WTC11 (cell line): ENCODE measurements at regions not wholly inside any gene's neighbourhood (a gene's known extent, or its start where the extent isn't known, plus 50 kb on each side); places are given as distances from the start of the nearest gene placed in this dataset.

Source experiments
- ATAC-seq: fragments of 200-7000 bp; cut with Tn5 transposase; 2 replicates; pipeline ENCODE4 v1.10.0; 2021; ENCODE audit warnings: mild to moderate bottlenecking, moderate library complexity
- CTCF ChIA-PET: fragments of 300-600 bp; sonication (Branson Sonifier 250); formaldehyde crosslinking; loops from one replicate; lab custom pipeline; 2021; ENCODE audit warnings: antibody characterized with exemption; lab: Charles Lee
- POLR2A ChIA-PET: fragments of 350-600 bp; sonication (Branson Sonifier 250); formaldehyde crosslinking; loops from one replicate; lab custom pipeline; 2021; ENCODE audit warnings: antibody characterized with exemption; lab: Charles Lee
- DNase-seq: peaks from one replicate; pipeline ENCODE4 v3.0.0; 2021; ENCODE audit warnings: low spot score
- H3K27ac Mint-ChIP-seq: 2 replicates; pipeline ENCODE4 v1.8.0; 2021; ENCODE audit warnings: mixed read lengths
- H3K27me3 Mint-ChIP-seq: 2 replicates; pipeline ENCODE4 v1.8.0; 2021; ENCODE audit warnings: low read depth, mild to moderate bottlenecking, moderate library complexity, mixed read lengths
- H3K36me3 Mint-ChIP-seq: 2 replicates; pipeline ENCODE4 v1.8.0; 2021; ENCODE audit warnings: mixed read lengths
- H3K4me1 Mint-ChIP-seq: 2 replicates; pipeline ENCODE4 v1.8.0; 2022; ENCODE audit warnings: mixed read lengths
- H3K4me3 Mint-ChIP-seq: 2 replicates; pipeline ENCODE4 v1.8.0; 2021; ENCODE audit warnings: mild to moderate bottlenecking, moderate library complexity, mixed read lengths
- H3K9me3 Mint-ChIP-seq: 2 replicates; pipeline ENCODE4 v1.8.0; 2021; ENCODE audit warnings: mixed read lengths
- ETV6 ChIP-seq: sonication (generic); formaldehyde crosslinking; IDR thresholded peaks from 2 replicates; pipeline ENCODE4 v1.8.1; 2022; ENCODE audit warnings: mild to moderate bottlenecking, missing genetic modification reagents
- JAZF1 ChIP-seq: fragments of 250-450 bp; sonication (Bioruptor Pico); IDR thresholded peaks from 2 replicates; pipeline ENCODE4 v1.9.0; 2021; ENCODE audit warnings: moderate library complexity, mild to moderate bottlenecking, inconsistent platforms
- KAT7 ChIP-seq: sonication (generic); formaldehyde crosslinking; IDR thresholded peaks from 2 replicates; pipeline ENCODE4 v1.8.1; 2023; ENCODE audit warnings: missing genetic modification reagents, mild to moderate bottlenecking, borderline replicate concordance
- OVOL2 ChIP-seq: fragments of 250-450 bp; sonication (Bioruptor Pico); IDR thresholded peaks from 2 replicates; pipeline ENCODE4 v1.9.0; 2021; ENCODE audit warnings: mild to moderate bottlenecking, borderline replicate concordance
- SMAD3 ChIP-seq: sonication (generic); formaldehyde crosslinking; IDR thresholded peaks from 2 replicates; pipeline ENCODE4 v1.8.0; 2022; ENCODE audit warnings: missing genetic modification reagents, mild to moderate bottlenecking, borderline replicate concordance
- SOX15 ChIP-seq: fragments of 250-450 bp; sonication (Bioruptor Pico); IDR thresholded peaks from 2 replicates; pipeline ENCODE4 v1.9.0; 2021; ENCODE audit warnings: mild to moderate bottlenecking
- TP53 ChIP-seq: sonication (generic); formaldehyde crosslinking; IDR thresholded peaks from 2 replicates; pipeline ENCODE4 v1.8.1; 2023; ENCODE audit warnings: mild to moderate bottlenecking, missing genetic modification reagents
- ZNF138 ChIP-seq: sonication (generic); formaldehyde crosslinking; conservative IDR thresholded peaks from 2 replicates; pipeline ENCODE4 v1.8.1; 2022; ENCODE audit warnings: mild to moderate bottlenecking, moderate library complexity, missing genetic modification reagents
- ZNF416 ChIP-seq: fragments of 250-450 bp; sonication (Bioruptor Pico); IDR thresholded peaks from 2 replicates; pipeline ENCODE4 v1.9.0; 2021; ENCODE audit warnings: mild to moderate bottlenecking, inconsistent platforms
- TF ChIP-seq, protein P1 (sequence below): fragments of 250-450 bp; sonication (Bioruptor Pico); IDR thresholded peaks from 2 replicates; pipeline ENCODE4 v1.9.0; 2021; ENCODE audit warnings: mild to moderate bottlenecking, borderline replicate concordance
- TF ChIP-seq, protein P2 (sequence below): sonication (generic); formaldehyde crosslinking; IDR thresholded peaks from 2 replicates; pipeline ENCODE4 v1.8.0; 2022; ENCODE audit warnings: mild to moderate bottlenecking, missing genetic modification reagents
- TF ChIP-seq, protein P3 (sequence below): fragments of 250-450 bp; sonication (Bioruptor Pico); IDR thresholded peaks from 2 replicates; pipeline ENCODE4 v2.1.2; 2022; ENCODE audit warnings: mild to moderate bottlenecking, moderate library complexity
- TF ChIP-seq, protein P4 (sequence below): fragments of 250-450 bp; sonication (Bioruptor Pico); conservative IDR thresholded peaks from 2 replicates; pipeline ENCODE4 v1.9.0; 2021; ENCODE audit warnings: mild to moderate bottlenecking
- TF ChIP-seq, protein P5 (sequence below): sonication (generic); formaldehyde crosslinking; IDR thresholded peaks from 2 replicates; pipeline ENCODE4 v1.8.1; 2023; ENCODE audit warnings: mild to moderate bottlenecking, missing genetic modification reagents, moderate library complexity
- TF ChIP-seq, protein P6 (sequence below): sonication (generic); formaldehyde crosslinking; IDR thresholded peaks from 2 replicates; pipeline ENCODE4 v1.8.1; 2023; ENCODE audit warnings: mild to moderate bottlenecking, missing genetic modification reagents

DNA sequence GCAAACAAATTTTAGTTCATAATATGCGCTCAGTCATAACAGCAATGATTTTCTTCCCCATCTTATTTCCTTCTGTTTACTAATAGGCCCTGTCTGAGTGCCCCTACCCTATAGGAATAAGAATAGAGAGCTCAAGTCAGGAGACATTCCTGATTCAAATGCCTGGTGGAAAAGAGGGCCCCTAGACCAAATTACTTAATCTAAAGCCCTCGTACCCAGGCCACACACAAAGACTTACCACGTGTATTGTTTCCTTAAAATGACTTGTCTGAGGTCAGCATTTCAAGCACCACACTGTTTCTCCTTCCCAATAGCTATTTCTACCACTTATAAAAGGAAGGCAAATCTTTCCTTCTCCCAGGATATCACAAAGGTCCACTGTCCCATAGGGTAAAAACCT is 314.9 kb upstream of the TMTC1 start (continued):
- TF ChIP-seq, protein P1, sequence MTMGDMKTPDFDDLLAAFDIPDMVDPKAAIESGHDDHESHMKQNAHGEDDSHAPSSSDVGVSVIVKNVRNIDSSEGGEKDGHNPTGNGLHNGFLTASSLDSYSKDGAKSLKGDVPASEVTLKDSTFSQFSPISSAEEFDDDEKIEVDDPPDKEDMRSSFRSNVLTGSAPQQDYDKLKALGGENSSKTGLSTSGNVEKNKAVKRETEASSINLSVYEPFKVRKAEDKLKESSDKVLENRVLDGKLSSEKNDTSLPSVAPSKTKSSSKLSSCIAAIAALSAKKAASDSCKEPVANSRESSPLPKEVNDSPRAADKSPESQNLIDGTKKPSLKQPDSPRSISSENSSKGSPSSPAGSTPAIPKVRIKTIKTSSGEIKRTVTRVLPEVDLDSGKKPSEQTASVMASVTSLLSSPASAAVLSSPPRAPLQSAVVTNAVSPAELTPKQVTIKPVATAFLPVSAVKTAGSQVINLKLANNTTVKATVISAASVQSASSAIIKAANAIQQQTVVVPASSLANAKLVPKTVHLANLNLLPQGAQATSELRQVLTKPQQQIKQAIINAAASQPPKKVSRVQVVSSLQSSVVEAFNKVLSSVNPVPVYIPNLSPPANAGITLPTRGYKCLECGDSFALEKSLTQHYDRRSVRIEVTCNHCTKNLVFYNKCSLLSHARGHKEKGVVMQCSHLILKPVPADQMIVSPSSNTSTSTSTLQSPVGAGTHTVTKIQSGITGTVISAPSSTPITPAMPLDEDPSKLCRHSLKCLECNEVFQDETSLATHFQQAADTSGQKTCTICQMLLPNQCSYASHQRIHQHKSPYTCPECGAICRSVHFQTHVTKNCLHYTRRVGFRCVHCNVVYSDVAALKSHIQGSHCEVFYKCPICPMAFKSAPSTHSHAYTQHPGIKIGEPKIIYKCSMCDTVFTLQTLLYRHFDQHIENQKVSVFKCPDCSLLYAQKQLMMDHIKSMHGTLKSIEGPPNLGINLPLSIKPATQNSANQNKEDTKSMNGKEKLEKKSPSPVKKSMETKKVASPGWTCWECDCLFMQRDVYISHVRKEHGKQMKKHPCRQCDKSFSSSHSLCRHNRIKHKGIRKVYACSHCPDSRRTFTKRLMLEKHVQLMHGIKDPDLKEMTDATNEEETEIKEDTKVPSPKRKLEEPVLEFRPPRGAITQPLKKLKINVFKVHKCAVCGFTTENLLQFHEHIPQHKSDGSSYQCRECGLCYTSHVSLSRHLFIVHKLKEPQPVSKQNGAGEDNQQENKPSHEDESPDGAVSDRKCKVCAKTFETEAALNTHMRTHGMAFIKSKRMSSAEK (CRISPR knock-in tag), result no peak
- TF ChIP-seq, protein P2, sequence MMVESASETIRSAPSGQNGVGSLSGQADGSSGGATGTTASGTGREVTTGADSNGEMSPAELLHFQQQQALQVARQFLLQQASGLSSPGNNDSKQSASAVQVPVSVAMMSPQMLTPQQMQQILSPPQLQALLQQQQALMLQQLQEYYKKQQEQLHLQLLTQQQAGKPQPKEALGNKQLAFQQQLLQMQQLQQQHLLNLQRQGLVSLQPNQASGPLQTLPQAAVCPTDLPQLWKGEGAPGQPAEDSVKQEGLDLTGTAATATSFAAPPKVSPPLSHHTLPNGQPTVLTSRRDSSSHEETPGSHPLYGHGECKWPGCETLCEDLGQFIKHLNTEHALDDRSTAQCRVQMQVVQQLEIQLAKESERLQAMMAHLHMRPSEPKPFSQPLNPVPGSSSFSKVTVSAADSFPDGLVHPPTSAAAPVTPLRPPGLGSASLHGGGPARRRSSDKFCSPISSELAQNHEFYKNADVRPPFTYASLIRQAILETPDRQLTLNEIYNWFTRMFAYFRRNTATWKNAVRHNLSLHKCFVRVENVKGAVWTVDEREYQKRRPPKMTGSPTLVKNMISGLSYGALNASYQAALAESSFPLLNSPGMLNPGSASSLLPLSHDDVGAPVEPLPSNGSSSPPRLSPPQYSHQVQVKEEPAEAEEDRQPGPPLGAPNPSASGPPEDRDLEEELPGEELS (CRISPR knock-in tag), result no peak
- TF ChIP-seq, protein P3, sequence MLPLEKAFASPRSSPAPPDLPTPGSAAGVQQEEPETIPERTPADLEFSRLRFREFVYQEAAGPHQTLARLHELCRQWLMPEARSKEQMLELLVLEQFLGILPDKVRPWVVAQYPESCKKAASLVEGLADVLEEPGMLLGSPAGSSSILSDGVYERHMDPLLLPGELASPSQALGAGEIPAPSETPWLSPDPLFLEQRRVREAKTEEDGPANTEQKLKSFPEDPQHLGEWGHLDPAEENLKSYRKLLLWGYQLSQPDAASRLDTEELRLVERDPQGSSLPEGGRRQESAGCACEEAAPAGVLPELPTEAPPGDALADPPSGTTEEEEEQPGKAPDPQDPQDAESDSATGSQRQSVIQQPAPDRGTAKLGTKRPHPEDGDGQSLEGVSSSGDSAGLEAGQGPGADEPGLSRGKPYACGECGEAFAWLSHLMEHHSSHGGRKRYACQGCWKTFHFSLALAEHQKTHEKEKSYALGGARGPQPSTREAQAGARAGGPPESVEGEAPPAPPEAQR, result no peak
- TF ChIP-seq ETV6 (CRISPR knock-in tag), result no peak
- no peak for TF ChIP-seq ZNF416
- TF ChIP-seq, all 79 proteins: peak for 0

DNA sequence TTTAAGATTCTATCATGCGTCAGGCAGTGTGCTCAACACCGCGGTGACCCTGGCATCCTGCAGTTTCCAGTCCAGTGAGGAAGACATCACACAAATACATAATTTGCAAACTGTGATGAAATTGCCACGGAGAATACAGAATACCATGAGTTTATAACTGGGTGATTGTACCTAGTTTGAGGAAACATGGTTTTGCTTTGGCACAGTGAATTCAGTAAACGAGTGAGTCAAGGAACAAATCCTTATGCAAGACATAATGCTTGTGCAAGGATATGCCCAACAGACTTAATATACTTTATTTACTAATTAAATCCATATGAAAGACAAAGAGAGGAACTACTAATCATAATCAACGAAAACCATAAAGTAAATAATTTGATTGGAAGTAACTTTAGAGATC is 311.8 kb upstream of the TMTC1 start:
- no peak for ATAC-seq
- Mint-ChIP-seq H3K36me3 (no peaks in the 10 kb centered on the region), H3K4me3 (no peak overlapping the region), H3K27ac (no peak overlapping the region), H3K9me3 (no peaks in the 10 kb centered on the region), H3K27me3 (no peaks in the 10 kb centered on the region), H3K4me1 (peaks cover 32% of the 10 kb centered on the region)
- no peak for TF ChIP-seq TP53 (CRISPR knock-in tag)
- CTCF ChIA-PET, result no interaction called here
- POLR2A ChIA-PET, result no interaction called here
- no peak for DNase-seq

DNA sequence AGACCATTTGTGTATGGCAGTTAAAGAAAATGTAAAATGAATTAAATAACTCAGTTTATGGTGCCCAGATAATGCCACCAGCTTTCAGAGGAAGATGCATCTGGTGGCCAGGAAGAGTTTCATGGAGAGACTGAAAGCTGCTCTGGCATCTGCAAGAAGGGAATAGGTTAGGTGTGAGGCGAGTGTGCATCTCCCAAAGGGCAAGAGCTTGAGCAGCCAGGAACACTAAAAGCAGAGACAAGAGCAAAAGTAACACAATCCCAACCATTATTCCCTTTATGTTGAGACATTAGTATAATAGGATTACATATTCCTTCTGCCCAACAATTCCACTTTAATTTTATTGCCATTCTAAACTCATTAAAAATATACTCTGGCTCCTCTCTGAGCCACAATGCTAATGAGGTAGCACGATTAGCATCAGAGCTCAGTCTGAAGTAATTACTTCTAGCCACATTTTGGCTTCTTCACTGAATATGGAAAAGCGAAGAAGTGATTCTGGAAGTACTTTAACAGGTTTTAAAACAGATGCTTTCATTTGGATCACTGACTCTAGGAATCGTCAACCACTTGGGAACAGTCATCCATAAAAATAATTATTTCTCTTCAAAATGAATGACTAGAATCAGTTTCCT is 309.4 kb upstream of the TMTC1 start:
- Mint-ChIP-seq H3K9me3 (no peaks in the 10 kb centered on the region), H3K4me1 (peaks cover 19% of the 10 kb centered on the region), H3K36me3 (no peaks in the 10 kb centered on the region), H3K27me3 (no peaks in the 10 kb centered on the region), H3K27ac (no peak overlapping the region), H3K4me3 (no peak overlapping the region)
- no peak for ATAC-seq
- ChIA-PET CTCF (no interaction called here), POLR2A (no interaction called here)
- DNase-seq, result no peak
- TF ChIP-seq OVOL2 (no peak), SOX15 (CRISPR knock-in tag) (no peak), SMAD3 (CRISPR knock-in tag) (no peak), JAZF1 (CRISPR knock-in tag) (no peak), KAT7 (CRISPR knock-in tag) (no peak), ZNF138 (CRISPR knock-in tag) (no peak)
- TF ChIP-seq, protein P4, sequence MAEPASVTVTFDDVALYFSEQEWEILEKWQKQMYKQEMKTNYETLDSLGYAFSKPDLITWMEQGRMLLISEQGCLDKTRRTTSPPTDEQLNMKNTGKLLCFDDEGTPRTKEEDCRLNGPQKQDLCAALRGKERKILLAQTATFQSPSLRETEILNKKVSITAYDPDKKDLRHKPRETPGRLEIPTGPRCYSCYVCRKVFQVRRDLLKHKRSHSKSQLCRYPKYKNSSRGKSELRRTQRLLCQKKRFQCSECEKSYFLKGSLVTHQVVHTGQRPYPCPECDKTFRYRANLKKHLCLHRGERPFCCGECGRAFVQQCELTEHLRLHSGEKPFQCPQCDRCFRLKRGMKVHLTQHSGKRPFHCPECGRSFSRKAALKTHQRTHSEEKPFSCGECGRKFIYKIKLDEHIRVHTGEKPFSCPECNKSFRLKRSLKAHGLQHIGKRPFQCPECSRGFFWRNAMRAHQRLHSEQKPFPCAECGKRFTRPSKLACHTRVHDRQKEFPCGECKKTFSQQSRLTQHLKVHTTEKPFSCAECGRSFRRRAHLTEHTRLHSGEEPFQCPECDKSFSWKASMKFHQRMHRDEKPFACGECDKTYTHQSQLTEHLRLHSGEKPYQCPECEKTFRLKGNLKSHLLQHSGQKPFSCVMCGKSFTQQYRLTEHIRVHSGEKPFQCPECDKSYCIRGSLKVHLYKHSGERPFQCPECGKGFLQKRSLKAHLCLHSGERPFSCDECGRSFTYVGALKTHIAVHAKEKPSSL (CRISPR knock-in tag), result no peak
- TF ChIP-seq, protein P5, sequence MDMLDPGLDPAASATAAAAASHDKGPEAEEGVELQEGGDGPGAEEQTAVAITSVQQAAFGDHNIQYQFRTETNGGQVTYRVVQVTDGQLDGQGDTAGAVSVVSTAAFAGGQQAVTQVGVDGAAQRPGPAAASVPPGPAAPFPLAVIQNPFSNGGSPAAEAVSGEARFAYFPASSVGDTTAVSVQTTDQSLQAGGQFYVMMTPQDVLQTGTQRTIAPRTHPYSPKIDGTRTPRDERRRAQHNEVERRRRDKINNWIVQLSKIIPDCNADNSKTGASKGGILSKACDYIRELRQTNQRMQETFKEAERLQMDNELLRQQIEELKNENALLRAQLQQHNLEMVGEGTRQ (CRISPR knock-in tag), result no peak
- TF ChIP-seq, protein P6, sequence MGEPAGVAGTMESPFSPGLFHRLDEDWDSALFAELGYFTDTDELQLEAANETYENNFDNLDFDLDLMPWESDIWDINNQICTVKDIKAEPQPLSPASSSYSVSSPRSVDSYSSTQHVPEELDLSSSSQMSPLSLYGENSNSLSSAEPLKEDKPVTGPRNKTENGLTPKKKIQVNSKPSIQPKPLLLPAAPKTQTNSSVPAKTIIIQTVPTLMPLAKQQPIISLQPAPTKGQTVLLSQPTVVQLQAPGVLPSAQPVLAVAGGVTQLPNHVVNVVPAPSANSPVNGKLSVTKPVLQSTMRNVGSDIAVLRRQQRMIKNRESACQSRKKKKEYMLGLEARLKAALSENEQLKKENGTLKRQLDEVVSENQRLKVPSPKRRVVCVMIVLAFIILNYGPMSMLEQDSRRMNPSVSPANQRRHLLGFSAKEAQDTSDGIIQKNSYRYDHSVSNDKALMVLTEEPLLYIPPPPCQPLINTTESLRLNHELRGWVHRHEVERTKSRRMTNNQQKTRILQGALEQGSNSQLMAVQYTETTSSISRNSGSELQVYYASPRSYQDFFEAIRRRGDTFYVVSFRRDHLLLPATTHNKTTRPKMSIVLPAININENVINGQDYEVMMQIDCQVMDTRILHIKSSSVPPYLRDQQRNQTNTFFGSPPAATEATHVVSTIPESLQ (CRISPR knock-in tag), result no peak
- TF ChIP-seq, protein P2 (CRISPR knock-in tag), result no peak
